Activated T-cell treated with anti-CD3 and anti-CD28 coated beads, Interleukin-2, amount 50 U/mL, for 72 hours (primary cell): ENCODE measurements at regions not wholly inside any gene's neighbourhood (a gene's known extent, or its start where the extent isn't known, plus 50 kb on each side); places are given as distances from the start of the nearest gene placed in this dataset.

Experiments used
- ATAC-seq, 2 donors: fragments of 150-1000 bp; cut with Tn5 transposase; replicated peaks in 1 of 2; 2 replicates each; pipeline ENCODE4 v1.10.0; 2021; ENCODE audit warnings: moderate library complexity in 2 of 2, mild to moderate bottlenecking in 1 of 2
- DNase-seq, 2 donors: peaks; one replicate each; pipeline ENCODE4 v3.0.0; 2021 to 2022; ENCODE audit warnings: mixed read lengths in 1 of 2
- H3K27ac Mint-ChIP-seq: one replicate; pipeline ENCODE4 v1.8.0; 2022; ENCODE audit warnings: mild to moderate bottlenecking, moderate library complexity, mixed read lengths
- H3K27me3 Mint-ChIP-seq: one replicate; pipeline ENCODE4 v1.8.0; 2022; ENCODE audit warnings: low read depth, mixed read lengths
- H3K36me3 Mint-ChIP-seq, 2 donors: one replicate each; pipeline ENCODE4 v1.8.0; 2022; ENCODE audit warnings: mixed read lengths in 2 of 2, mild to moderate bottlenecking in 1 of 2; ENCODE audit not compliant: insufficient read depth in 2 of 2
- H3K4me1 Mint-ChIP-seq: one replicate; pipeline ENCODE4 v1.8.0; 2022; ENCODE audit warnings: low read depth, mixed read lengths
- H3K4me3 Mint-ChIP-seq, 2 donors: one replicate each; pipeline ENCODE4 v1.8.0; 2022; ENCODE audit warnings: mild to moderate bottlenecking in 2 of 2, mixed read lengths in 2 of 2, moderate library complexity in 2 of 2
- H3K9me3 Mint-ChIP-seq, 2 donors: one replicate each; pipeline ENCODE4 v1.8.0; 2022; ENCODE audit warnings: mixed read lengths in 2 of 2

DNA sequence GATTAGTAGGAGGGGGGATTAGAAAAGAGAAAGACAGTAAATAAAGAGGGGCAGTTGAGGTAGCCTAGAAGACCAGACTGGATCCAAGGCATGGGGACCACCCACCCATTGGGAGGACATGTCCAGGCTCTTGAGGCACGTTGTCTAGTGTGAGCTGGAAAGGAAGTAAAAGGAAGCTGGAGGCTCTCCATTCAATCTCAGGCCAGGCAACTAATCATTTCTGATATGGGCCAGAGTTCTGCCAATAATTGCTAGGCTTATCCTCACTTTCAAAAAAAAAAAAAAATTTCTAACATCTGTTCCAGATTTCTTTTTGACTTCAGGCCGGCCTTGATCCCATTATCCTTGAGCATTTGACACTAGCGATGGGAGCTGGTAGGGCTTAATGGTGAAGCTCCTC, 476.1 kb downstream of the SOX6 start:
- H3K36me3 Mint-ChIP-seq: no peaks in the 10 kb centered on the region
- peaks cover 8% of the 10 kb centered on the region for H3K27me3 Mint-ChIP-seq
- DNase-seq (no peak), ATAC-seq (no peak)
- peaks cover 0 to 1% of the 10 kb centered on the region in 2 donors for H3K9me3 Mint-ChIP-seq
- no peak overlapping the region for H3K27ac Mint-ChIP-seq
- no peaks in the 10 kb centered on the region for H3K4me1 Mint-ChIP-seq
- no peak overlapping the region for H3K4me3 Mint-ChIP-seq

DNA sequence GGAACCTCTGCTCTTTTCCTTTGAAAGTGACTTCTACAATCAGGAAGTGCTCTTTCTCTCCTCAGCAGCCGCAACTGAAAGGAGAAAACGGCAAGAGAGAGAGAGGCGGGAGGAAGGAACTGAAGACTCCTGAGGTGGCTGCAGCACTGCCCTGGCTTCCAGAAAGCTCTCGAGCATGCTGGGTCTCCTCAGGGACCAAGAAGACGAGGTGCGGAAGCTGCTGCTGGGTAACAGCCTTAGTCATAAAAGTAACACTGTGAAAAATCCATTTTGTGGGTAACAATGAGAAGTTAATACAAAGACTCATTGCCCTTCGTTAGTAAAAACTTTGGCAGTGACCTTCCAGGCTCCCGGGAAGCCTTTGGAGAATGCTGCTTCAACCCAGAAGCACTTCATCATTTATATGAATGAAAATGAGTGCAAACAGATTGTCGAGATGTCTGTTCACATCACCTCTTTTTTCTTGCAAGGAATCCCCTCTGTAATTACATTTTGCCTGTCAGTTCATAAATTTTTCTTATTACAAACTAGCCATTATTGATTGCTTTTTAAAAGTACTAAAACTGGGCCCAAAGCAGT, 473.4 kb downstream of the SOX6 start:
- peaks cover 0 to 1% of the 10 kb centered on the region in 2 donors for H3K9me3 Mint-ChIP-seq
- ATAC-seq (no peak), DNase-seq (no peak)
- H3K36me3 Mint-ChIP-seq: no peaks in the 10 kb centered on the region
- no peak overlapping the region for H3K4me3 Mint-ChIP-seq
- H3K27ac Mint-ChIP-seq: no peak overlapping the region
- peaks cover 8% of the 10 kb centered on the region for H3K27me3 Mint-ChIP-seq
- H3K4me1 Mint-ChIP-seq: no peaks in the 10 kb centered on the region

DNA sequence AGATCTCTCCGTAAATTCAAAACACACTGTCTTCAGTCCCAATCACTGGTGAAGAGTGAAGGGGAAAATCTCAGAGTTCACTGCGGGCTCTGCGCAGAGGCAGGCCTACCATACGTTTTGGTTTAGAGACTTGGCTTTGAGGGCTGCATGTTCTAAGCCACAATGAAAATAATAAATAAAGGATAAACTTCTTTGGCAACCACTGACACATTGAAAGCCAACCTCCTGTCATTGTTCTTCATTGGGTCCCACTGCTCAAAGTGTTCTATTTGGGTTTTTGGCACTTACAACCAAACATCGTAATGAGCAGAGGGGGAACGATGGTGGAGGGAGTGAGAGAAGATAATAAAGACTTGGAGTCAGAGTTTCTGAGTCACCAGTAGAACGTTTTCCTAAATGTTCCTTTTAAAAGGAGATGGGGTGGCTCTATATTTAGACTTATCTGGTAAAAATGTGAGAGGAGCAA, 472.9 kb downstream of the SOX6 start:
- H3K27me3 Mint-ChIP-seq: peaks cover 8% of the 10 kb centered on the region
- H3K27ac Mint-ChIP-seq: no peak overlapping the region
- H3K9me3 Mint-ChIP-seq: peaks cover 0 to 1% of the 10 kb centered on the region in 2 donors
- DNase-seq: no peak
- no peak for ATAC-seq
- no peaks in the 10 kb centered on the region for H3K4me1 Mint-ChIP-seq
- no peaks in the 10 kb centered on the region for H3K36me3 Mint-ChIP-seq
- H3K4me3 Mint-ChIP-seq: no peak overlapping the region

DNA sequence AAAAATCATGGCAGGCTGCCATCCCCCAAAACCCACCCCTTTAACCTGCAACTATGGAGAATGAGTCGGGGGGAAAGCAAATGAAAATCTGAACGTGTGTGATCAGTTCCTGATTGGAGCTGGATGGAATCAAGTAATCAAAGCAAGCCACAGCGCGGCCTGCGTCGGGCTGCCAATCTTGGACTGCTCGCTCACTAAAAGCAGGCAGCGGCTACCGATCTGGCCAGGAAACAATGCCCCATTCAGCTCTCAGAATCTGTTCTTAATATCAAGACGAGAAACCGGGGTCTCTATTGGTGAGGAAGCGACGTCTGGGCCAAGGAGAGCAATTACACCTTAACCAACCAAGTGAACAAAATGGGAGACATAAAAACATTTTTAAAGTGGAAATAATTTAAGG, 472.2 kb downstream of the SOX6 start:
- DNase-seq (no peak), ATAC-seq (no peak)
- Mint-ChIP-seq H3K27ac (no peak overlapping the region), H3K27me3 (peaks cover 8% of the 10 kb centered on the region), H3K36me3 (no peaks in the 10 kb centered on the region), H3K4me3 (no peak overlapping the region), H3K9me3 (peaks cover 0 to 1% of the 10 kb centered on the region in 2 donors), H3K4me1 (no peaks in the 10 kb centered on the region)

- ATAC-seq (no peak), DNase-seq (no peak)
- no peak overlapping the region for H3K4me3 Mint-ChIP-seq
- peaks cover 8% of the 10 kb centered on the region for H3K27me3 Mint-ChIP-seq
- peaks cover 0 to 1% of the 10 kb centered on the region in 2 donors for H3K9me3 Mint-ChIP-seq
- no peaks in the 10 kb centered on the region for H3K36me3 Mint-ChIP-seq
- no peaks in the 10 kb centered on the region for H3K4me1 Mint-ChIP-seq
- H3K27ac Mint-ChIP-seq: no peak overlapping the region
These were observed 471.4 kb downstream of the SOX6 start for GRCh38 chr11:15884777-15885540.

DNA sequence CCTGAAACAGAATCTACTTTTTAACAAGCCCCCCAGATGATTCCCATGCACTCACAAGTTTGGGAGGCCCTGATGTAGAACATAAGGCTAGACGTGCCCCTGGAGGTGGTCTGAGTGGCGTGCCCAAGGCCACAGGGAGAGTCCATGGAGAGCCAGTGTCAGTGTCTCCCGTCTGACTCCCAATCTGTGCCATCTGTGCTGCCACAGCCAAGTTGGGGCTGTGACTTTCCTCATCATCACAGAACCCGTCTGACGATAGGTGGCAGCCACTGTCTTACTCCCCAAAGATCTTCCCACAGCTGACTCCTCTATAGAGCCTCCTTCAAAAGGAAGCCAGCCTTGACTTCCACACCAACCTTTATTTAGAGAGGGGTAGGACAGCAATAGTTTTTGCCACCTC, 470.5 kb downstream of the SOX6 start:
- no peaks in the 10 kb centered on the region for H3K9me3 Mint-ChIP-seq
- H3K27ac Mint-ChIP-seq: no peak overlapping the region
- H3K4me1 Mint-ChIP-seq: no peaks in the 10 kb centered on the region
- no peaks in the 10 kb centered on the region for H3K36me3 Mint-ChIP-seq
- ATAC-seq: no peak
- H3K4me3 Mint-ChIP-seq: no peak overlapping the region
- peaks cover 7% of the 10 kb centered on the region for H3K27me3 Mint-ChIP-seq
- DNase-seq: no peak

GRCh38 chr11:15886299-15886698, 470.0 kb downstream of the SOX6 start:
- H3K27ac Mint-ChIP-seq: no peak overlapping the region
- H3K27me3 Mint-ChIP-seq: peaks cover 3% of the 10 kb centered on the region
- no peaks in the 10 kb centered on the region for H3K4me1 Mint-ChIP-seq
- H3K9me3 Mint-ChIP-seq: no peaks in the 10 kb centered on the region
- DNase-seq (no peak), ATAC-seq (no peak)
- no peak overlapping the region for H3K4me3 Mint-ChIP-seq
- H3K36me3 Mint-ChIP-seq: no peaks in the 10 kb centered on the region

DNA sequence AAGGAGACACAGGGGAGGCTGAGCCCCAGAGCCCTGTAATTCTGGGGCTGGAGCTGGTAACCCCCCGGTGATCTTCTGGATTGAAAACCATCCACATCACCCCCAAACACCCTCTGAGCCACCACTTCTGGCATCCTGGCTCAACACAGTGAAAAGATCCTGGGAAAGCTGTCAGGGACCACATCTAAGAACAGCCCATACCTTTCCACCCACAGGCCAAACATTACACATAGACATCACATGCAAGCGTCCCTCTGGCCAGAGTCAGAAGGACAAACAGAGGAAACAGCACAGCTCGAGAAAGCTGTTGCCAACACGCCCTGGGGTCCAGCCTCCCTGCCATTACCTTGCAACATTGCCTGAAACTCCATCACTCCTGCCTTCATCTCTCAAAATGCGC, 469.5 kb downstream of the SOX6 start:
- ATAC-seq (no peak), DNase-seq (no peak)
- H3K27me3 Mint-ChIP-seq: no peaks in the 10 kb centered on the region
- no peak overlapping the region for H3K27ac Mint-ChIP-seq
- no peak overlapping the region for H3K4me3 Mint-ChIP-seq
- H3K36me3 Mint-ChIP-seq: no peaks in the 10 kb centered on the region
- H3K9me3 Mint-ChIP-seq: no peaks in the 10 kb centered on the region
- no peaks in the 10 kb centered on the region for H3K4me1 Mint-ChIP-seq

DNA sequence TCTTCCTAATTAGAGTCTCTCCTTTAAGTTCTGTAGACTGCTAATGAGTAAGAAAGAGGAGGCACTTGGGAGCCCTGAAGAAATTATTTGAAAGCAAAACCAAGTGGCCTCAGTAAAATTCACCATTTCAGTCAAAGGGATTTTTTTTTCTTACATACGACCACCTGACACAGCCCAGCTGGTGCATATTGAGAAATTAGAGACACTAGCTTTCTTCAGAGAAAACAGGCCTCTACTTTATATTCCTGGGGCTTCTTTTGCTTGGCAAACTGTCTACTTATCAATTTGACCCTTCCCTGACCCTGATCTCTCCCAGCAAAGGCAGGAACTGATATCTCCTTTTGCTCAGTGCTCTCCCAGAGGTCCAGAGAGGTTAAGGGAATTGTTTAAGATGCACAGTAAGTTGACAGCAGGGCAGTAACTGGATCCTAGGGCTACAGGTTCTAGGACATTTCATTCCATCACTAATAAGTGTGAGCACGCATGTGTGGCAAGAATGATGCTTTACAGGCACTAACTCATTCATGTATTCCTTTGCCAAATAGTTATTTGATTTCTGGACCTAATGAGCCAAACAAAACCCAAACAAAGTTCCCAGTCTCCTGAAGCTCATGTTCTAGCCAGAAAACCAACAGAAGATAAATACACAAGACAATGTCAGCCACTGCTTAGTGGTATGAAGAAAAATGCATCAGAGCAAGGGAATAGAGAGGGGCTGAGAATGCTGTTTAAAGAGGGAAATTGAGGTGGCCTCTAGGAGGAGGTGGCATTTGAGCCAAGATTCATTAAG, 467.6 kb downstream of the SOX6 start:
- Mint-ChIP-seq H3K4me3 (no peak overlapping the region), H3K27me3 (no peaks in the 10 kb centered on the region), H3K9me3 (no peaks in the 10 kb centered on the region), H3K27ac (no peak overlapping the region), H3K36me3 (no peaks in the 10 kb centered on the region), H3K4me1 (no peaks in the 10 kb centered on the region)
- DNase-seq (no peak), ATAC-seq (no peak)

- Mint-ChIP-seq H3K27me3 (no peaks in the 10 kb centered on the region), H3K27ac (no peak overlapping the region), H3K4me1 (no peaks in the 10 kb centered on the region), H3K9me3 (no peaks in the 10 kb centered on the region), H3K36me3 (no peaks in the 10 kb centered on the region), H3K4me3 (no peak overlapping the region)
- ATAC-seq: no peak
- DNase-seq: no peak
These were observed 466.8 kb downstream of the SOX6 start for GRCh38 chr11:15889363-15890030.

- ATAC-seq (no peak), DNase-seq (no peak)
- H3K36me3 Mint-ChIP-seq: no peaks in the 10 kb centered on the region
- H3K4me1 Mint-ChIP-seq: no peaks in the 10 kb centered on the region
- H3K27ac Mint-ChIP-seq: no peak overlapping the region
- no peak overlapping the region for H3K4me3 Mint-ChIP-seq
- H3K9me3 Mint-ChIP-seq: no peaks in the 10 kb centered on the region
- no peaks in the 10 kb centered on the region for H3K27me3 Mint-ChIP-seq
These were observed 466.2 kb downstream of the SOX6 start for GRCh38 chr11:15890031-15890713.

- no peaks in the 10 kb centered on the region for H3K36me3 Mint-ChIP-seq
- H3K27me3 Mint-ChIP-seq: no peaks in the 10 kb centered on the region
- DNase-seq (no peak), ATAC-seq (peak in 1 of 2 donors; percentile 13)
- no peaks in the 10 kb centered on the region for H3K4me1 Mint-ChIP-seq
- no peaks in the 10 kb centered on the region for H3K9me3 Mint-ChIP-seq
- H3K4me3 Mint-ChIP-seq: no peak overlapping the region
- no peak overlapping the region for H3K27ac Mint-ChIP-seq
These were observed 463.3 kb downstream of the SOX6 start for GRCh38 chr11:15893080-15893492.
